SK-N-MC (cell line): ENCODE measurements at regions not wholly inside any gene's neighbourhood (a gene's known extent, or its start where the extent isn't known, plus 50 kb on each side); places are given as distances from the start of the nearest gene placed in this dataset.
"Not testable (repeated sequence)": the region's sequence is repeated elsewhere in the genome, so short reads cannot be mapped to it uniquely, and the experiment has no call there.

Experiments used
- DNase-seq: peaks from one replicate; pipeline ENCODE4 v3.0.0-alpha.2; 2011; ENCODE audit warnings: low read depth, low spot score
- H3K27ac ChIP-seq: fragments of 200-600 bp; sonication (generic); 2 replicates; pipeline ENCODE4 v1.5.1; 2016; ENCODE audit warnings: mixed run types
- H3K36me3 ChIP-seq: fragments of 200-600 bp; sonication (generic); 2 replicates; pipeline ENCODE4 v1.6.1; 2017; ENCODE audit warnings: antibody characterized with exemption, low read length, mixed read lengths; ENCODE audit not compliant: insufficient read depth
- H3K4me3 ChIP-seq: fragments of 200-600 bp; sonication (generic); 2 replicates; pipeline ENCODE4 v1.5.1; 2016
- H3K9ac ChIP-seq: fragments of 200-600 bp; sonication (generic); 2 replicates; pipeline ENCODE4 v1.8.0; 2017; ENCODE audit warnings: mixed run types, mixed read lengths; ENCODE audit not compliant: insufficient read length
- H3K9me3 ChIP-seq: fragments of 200-600 bp; sonication (generic); 2 replicates; pipeline ENCODE4 v1.6.1; 2017; ENCODE audit warnings: low read depth, mild to moderate bottlenecking, antibody characterized with exemption, low read length, moderate library complexity, mixed read lengths
- EZH2 ChIP-seq: fragments of 200-600 bp; sonication (generic); IDR thresholded peaks from one replicate; pipeline ENCODE4 v1.6.1; 2017; ENCODE audit warnings: antibody characterized with exemption
- FOXP2 ChIP-seq: optimal IDR thresholded peaks from 2 replicates; pipeline ENCODE3; 2011; ENCODE audit warnings: mild to moderate bottlenecking, moderate library complexity; ENCODE audit not compliant: insufficient read depth; ENCODE audit errors: extremely low read length, control extremely low read depth
- POLR2AphosphoS5 ChIP-seq: IDR thresholded peaks from 2 replicates; pipeline ENCODE4 v1.6.1; 2012; ENCODE audit warnings: mild to moderate bottlenecking, low read depth, low read length, borderline replicate concordance

- no peaks in the 10 kb centered on the region for H3K36me3 ChIP-seq
- H3K9ac ChIP-seq = no peak overlapping the region
- no peak overlapping the region for H3K4me3 ChIP-seq
- H3K9me3 ChIP-seq = no peaks in the 10 kb centered on the region
- TF ChIP-seq EZH2 = no peak
- no peak for TF ChIP-seq FOXP2
- TF ChIP-seq POLR2AphosphoS5 = no peak
- H3K27ac ChIP-seq = no peak overlapping the region
- DNase-seq = no peak
Observed at GRCh38 chrX:44747317-44747716, 96.5 kb upstream of the DUSP21 start.

- Histone ChIP-seq H3K9me3 (no peaks in the 10 kb centered on the region), H3K36me3 (no peaks in the 10 kb centered on the region), H3K4me3 (no peak overlapping the region), H3K27ac (no peak overlapping the region), H3K9ac (no peak overlapping the region)
- no peak for TF ChIP-seq EZH2
- no peak for TF ChIP-seq FOXP2
- no peak for TF ChIP-seq POLR2AphosphoS5
- no peak for DNase-seq
Observed at GRCh38 chrX:44744799-44745198, 99.0 kb upstream of the DUSP21 start.

GRCh38 chrX:44742480-44743155 lies 101.2 kb upstream of the DUSP21 start:
- no peaks in the 10 kb centered on the region for H3K36me3 ChIP-seq
- no peaks in the 10 kb centered on the region for H3K9me3 ChIP-seq
- no peak overlapping the region for H3K4me3 ChIP-seq
- no peak overlapping the region for H3K27ac ChIP-seq
- TF ChIP-seq EZH2 (no peak), POLR2AphosphoS5 (no peak), FOXP2 (no peak)
- DNase-seq = no peak
- H3K9ac ChIP-seq = no peak overlapping the region

GRCh38 chrX:44741859-44742258 lies 102.0 kb upstream of the DUSP21 start:
- H3K27ac ChIP-seq, DNase-seq, H3K9ac ChIP-seq, H3K36me3 ChIP-seq, H3K9me3 ChIP-seq, H3K4me3 ChIP-seq: not testable (repeated sequence)

- not testable (repeated sequence) for H3K9ac ChIP-seq, H3K36me3 ChIP-seq, H3K9me3 ChIP-seq, DNase-seq, H3K4me3 ChIP-seq, H3K27ac ChIP-seq
Observed at GRCh38 chrX:44741458-44741857, 102.4 kb upstream of the DUSP21 start.

GRCh38 chrX:44735498-44735897 lies 108.3 kb upstream of the DUSP21 start:
- no peaks in the 10 kb centered on the region for H3K36me3 ChIP-seq
- TF ChIP-seq POLR2AphosphoS5 = no peak
- TF ChIP-seq FOXP2 = no peak
- TF ChIP-seq EZH2 = no peak
- no peak overlapping the region for H3K27ac ChIP-seq
- no peak overlapping the region for H3K9ac ChIP-seq
- no peak overlapping the region for H3K4me3 ChIP-seq
- no peak for DNase-seq
- no peaks in the 10 kb centered on the region for H3K9me3 ChIP-seq

GRCh38 chrX:44733931-44734330 lies 109.9 kb upstream of the DUSP21 start:
- DNase-seq = no peak

GRCh38 chrX:44731160-44731559 lies 112.7 kb upstream of the DUSP21 start:
- TF ChIP-seq FOXP2 (no peak), EZH2 (no peak), POLR2AphosphoS5 (no peak)
- H3K27ac ChIP-seq = no peak overlapping the region
- H3K9ac ChIP-seq = no peak overlapping the region
- H3K9me3 ChIP-seq = no peaks in the 10 kb centered on the region
- H3K4me3 ChIP-seq = no peak overlapping the region
- DNase-seq = no peak
- no peaks in the 10 kb centered on the region for H3K36me3 ChIP-seq

More at GRCh38 chrX:44733931-44734330, 109.9 kb upstream of the DUSP21 start:
- TF ChIP-seq FOXP2 (no peak), EZH2 (no peak), POLR2AphosphoS5 (no peak)
- no peak overlapping the region for H3K4me3 ChIP-seq
- no peaks in the 10 kb centered on the region for H3K36me3 ChIP-seq
- H3K27ac ChIP-seq = no peak overlapping the region
- H3K9ac ChIP-seq = no peak overlapping the region
- H3K9me3 ChIP-seq = no peaks in the 10 kb centered on the region

- H3K9ac ChIP-seq = no peak overlapping the region
- no peak overlapping the region for H3K4me3 ChIP-seq
- no peak overlapping the region for H3K27ac ChIP-seq
- no peak for DNase-seq
- no peaks in the 10 kb centered on the region for H3K36me3 ChIP-seq
- no peaks in the 10 kb centered on the region for H3K9me3 ChIP-seq
- TF ChIP-seq POLR2AphosphoS5 (no peak), FOXP2 (no peak), EZH2 (no peak)
Observed at GRCh38 chrX:44723426-44723825, 120.4 kb upstream of the DUSP21 start.
